ENCODE measurements at regions not wholly inside any gene's neighbourhood (a gene's known extent, or its start where the extent isn't known, plus 50 kb on each side); places are given as distances from the start of the nearest gene placed in this dataset.

DNA sequence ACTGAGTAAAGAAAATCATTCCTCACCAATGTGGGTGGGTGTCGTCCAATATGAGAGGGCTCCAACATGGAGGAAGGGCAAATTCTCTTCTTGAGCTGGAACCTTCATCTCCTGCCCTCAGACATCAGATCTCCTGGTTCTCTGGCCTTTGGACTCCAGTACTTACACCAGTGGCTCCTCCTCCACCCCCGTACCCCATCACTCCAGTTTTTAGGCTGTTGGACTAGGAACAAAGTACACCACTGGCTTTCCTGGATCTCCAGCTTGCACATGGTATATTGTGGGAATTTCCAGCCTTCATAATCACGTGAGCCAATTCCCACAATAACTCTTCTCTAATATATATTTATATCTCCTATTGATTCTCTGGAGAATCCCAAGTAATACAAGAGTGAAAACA, 196.9 kb downstream of the PDHA2 start:
- DNase-seq, result no peak
- H3K27ac Mint-ChIP-seq (ENCODE audit: unreplicated experiment), result no peak overlapping the region
- H3K4me3 Mint-ChIP-seq (ENCODE audit: unreplicated experiment), result no peak overlapping the region
- no peaks in the 10 kb centered on the region for H3K9me3 Mint-ChIP-seq (ENCODE audit: unreplicated experiment)
- H3K4me1 Mint-ChIP-seq (ENCODE audit: low read depth, unreplicated experiment), result no peaks in the 10 kb centered on the region
- no peaks in the 10 kb centered on the region for H3K36me3 Mint-ChIP-seq (ENCODE audit: unreplicated experiment)
- TF ChIP-seq, protein P1, sequence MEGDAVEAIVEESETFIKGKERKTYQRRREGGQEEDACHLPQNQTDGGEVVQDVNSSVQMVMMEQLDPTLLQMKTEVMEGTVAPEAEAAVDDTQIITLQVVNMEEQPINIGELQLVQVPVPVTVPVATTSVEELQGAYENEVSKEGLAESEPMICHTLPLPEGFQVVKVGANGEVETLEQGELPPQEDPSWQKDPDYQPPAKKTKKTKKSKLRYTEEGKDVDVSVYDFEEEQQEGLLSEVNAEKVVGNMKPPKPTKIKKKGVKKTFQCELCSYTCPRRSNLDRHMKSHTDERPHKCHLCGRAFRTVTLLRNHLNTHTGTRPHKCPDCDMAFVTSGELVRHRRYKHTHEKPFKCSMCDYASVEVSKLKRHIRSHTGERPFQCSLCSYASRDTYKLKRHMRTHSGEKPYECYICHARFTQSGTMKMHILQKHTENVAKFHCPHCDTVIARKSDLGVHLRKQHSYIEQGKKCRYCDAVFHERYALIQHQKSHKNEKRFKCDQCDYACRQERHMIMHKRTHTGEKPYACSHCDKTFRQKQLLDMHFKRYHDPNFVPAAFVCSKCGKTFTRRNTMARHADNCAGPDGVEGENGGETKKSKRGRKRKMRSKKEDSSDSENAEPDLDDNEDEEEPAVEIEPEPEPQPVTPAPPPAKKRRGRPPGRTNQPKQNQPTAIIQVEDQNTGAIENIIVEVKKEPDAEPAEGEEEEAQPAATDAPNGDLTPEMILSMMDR (IDR thresholded peaks at IDR 0.05; ENCODE audit: partially characterized antibody, unreplicated experiment), result no peak
- H3K27me3 Mint-ChIP-seq (ENCODE audit: unreplicated experiment), result no peaks in the 10 kb centered on the region

DNA sequence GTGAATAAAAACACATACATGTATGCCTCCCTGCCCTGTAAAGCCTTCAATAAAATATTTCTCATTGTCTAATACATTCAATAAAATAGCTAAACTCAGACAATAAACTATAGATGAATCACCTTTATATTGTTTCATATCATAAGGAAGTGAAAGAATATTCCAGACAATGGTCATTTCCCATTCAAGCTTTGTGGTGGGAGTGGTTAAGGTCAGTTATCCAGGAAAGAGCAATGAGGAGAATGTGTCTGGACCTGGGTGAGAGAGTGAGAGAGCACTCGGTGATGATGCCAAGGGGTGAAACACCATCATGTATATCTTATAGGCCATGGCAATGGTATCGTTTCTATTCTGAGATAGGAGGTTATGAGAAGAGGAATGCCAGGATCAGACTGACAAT, 197.8 kb downstream of the PDHA2 start:
- H3K9me3 Mint-ChIP-seq (ENCODE audit: unreplicated experiment), result no peaks in the 10 kb centered on the region
- H3K27me3 Mint-ChIP-seq (ENCODE audit: unreplicated experiment), result no peaks in the 10 kb centered on the region
- no peak overlapping the region for H3K27ac Mint-ChIP-seq (ENCODE audit: unreplicated experiment)

GRCh38 chr4:96039217-96039616, 199.3 kb downstream of the PDHA2 start:
- H3K4me3 Mint-ChIP-seq (ENCODE audit: unreplicated experiment), result no peak overlapping the region
- H3K36me3 Mint-ChIP-seq (ENCODE audit: unreplicated experiment), result no peaks in the 10 kb centered on the region
- no peak overlapping the region for H3K27ac Mint-ChIP-seq (ENCODE audit: unreplicated experiment)
- H3K27me3 Mint-ChIP-seq (ENCODE audit: unreplicated experiment), result no peaks in the 10 kb centered on the region
- DNase-seq, result no peak
- H3K4me1 Mint-ChIP-seq (ENCODE audit: low read depth, unreplicated experiment), result no peaks in the 10 kb centered on the region
- no peaks in the 10 kb centered on the region for H3K9me3 Mint-ChIP-seq (ENCODE audit: unreplicated experiment)
- TF ChIP-seq, protein P1 (IDR thresholded peaks at IDR 0.05; ENCODE audit: partially characterized antibody, unreplicated experiment), result no peak

More for the DNA sequence above, 197.8 kb downstream of the PDHA2 start:
- H3K4me3 Mint-ChIP-seq (ENCODE audit: unreplicated experiment), result no peak overlapping the region
- TF ChIP-seq, protein P1 (IDR thresholded peaks at IDR 0.05; ENCODE audit: partially characterized antibody, unreplicated experiment), result no peak
- no peaks in the 10 kb centered on the region for H3K36me3 Mint-ChIP-seq (ENCODE audit: unreplicated experiment)
- DNase-seq, result no peak
- H3K4me1 Mint-ChIP-seq (ENCODE audit: low read depth, unreplicated experiment), result no peaks in the 10 kb centered on the region

DNA sequence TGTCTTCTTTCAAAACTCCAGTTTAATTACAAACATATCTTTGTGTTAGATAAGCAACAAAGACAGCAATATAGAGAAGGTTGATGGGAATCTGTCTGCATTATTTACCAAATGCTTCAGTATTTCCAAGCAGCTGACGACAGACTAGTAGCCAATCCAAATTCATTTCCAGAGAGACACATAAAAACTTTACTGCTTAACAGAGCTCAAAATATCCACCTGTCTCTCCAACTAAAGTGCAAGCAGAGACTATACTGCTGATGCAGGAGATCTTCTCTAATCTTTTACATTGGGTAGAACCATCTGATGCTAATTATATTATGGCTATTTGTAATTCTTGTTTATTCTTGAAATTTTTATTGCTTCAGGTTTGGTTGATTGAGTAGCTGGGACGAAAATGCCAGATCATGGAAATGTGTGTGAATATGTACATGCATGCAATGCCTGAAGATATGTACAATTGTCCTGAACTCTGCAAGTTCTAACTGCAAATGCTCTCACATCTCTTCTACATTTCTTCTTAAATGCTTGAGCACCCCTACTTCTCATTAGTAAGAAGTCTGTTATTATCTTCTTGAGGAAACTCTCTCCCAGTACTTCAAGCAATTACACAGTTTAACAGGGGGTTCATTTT, 200.0 kb downstream of the PDHA2 start:
- Mint-ChIP-seq H3K4me1 (ENCODE audit: low read depth, unreplicated experiment) (no peaks in the 10 kb centered on the region), H3K27ac (ENCODE audit: unreplicated experiment) (no peak overlapping the region), H3K4me3 (ENCODE audit: unreplicated experiment) (no peak overlapping the region), H3K9me3 (ENCODE audit: unreplicated experiment) (no peaks in the 10 kb centered on the region), H3K27me3 (ENCODE audit: unreplicated experiment) (no peaks in the 10 kb centered on the region), H3K36me3 (ENCODE audit: unreplicated experiment) (no peaks in the 10 kb centered on the region)
- TF ChIP-seq, protein P1 (IDR thresholded peaks at IDR 0.05; ENCODE audit: partially characterized antibody, unreplicated experiment), result no peak
- no peak for DNase-seq

GRCh38 chr4:96044971-96045370, 205.1 kb downstream of the PDHA2 start:
- TF ChIP-seq, protein P1 (IDR thresholded peaks at IDR 0.05; ENCODE audit: partially characterized antibody, unreplicated experiment), result no peak
- H3K9me3 Mint-ChIP-seq (ENCODE audit: unreplicated experiment), result no peaks in the 10 kb centered on the region
- H3K4me3 Mint-ChIP-seq (ENCODE audit: unreplicated experiment), result no peak overlapping the region
- H3K27me3 Mint-ChIP-seq (ENCODE audit: unreplicated experiment), result no peaks in the 10 kb centered on the region
- H3K36me3 Mint-ChIP-seq (ENCODE audit: unreplicated experiment), result no peaks in the 10 kb centered on the region
- H3K4me1 Mint-ChIP-seq (ENCODE audit: low read depth, unreplicated experiment), result no peaks in the 10 kb centered on the region
- no peak for DNase-seq
- H3K27ac Mint-ChIP-seq (ENCODE audit: unreplicated experiment), result no peak overlapping the region

All from glutamatergic neuron (in vitro differentiated cells).